Panc1 (cell line): ENCODE measurements at regions not wholly inside any gene's neighbourhood (a gene's known extent, or its start where the extent isn't known, plus 50 kb on each side); places are given as distances from the start of the nearest gene placed in this dataset.

Experiments
- ATAC-seq: fragments of 200-7000 bp; cut with Tn5 transposase; 2 replicates; pipeline ENCODE4 v1.9.1; 2020; ENCODE audit warnings: mild to moderate bottlenecking, moderate library complexity
- BruUV-seq: library from RNA; stranded (reverse); fragments of 400-500 nt; replicated peaks from 2 replicates; lab custom pipeline; 2021; lab: Mats Ljungman, UMichigan
- CTCF ChIA-PET: fragments of 300-600 bp; sonication (Branson Sonifier 250); formaldehyde crosslinking; loops from one replicate; lab custom pipeline; 2022; ENCODE audit warnings: antibody characterized with exemption; lab: Charles Lee
- POLR2A ChIA-PET: fragments of 300-600 bp; sonication (Branson Sonifier 250); formaldehyde crosslinking; loops from one replicate; lab custom pipeline; 2022; ENCODE audit warnings: antibody characterized with exemption; lab: Charles Lee
- DNase-seq: peaks from one replicate; pipeline ENCODE4 v3.0.0-alpha.2; 2010; ENCODE audit warnings: low read depth, low spot score
- H3K27ac ChIP-seq: 2 replicates; pipeline ENCODE4 v1.5.1; 2011; ENCODE audit warnings: mild to moderate bottlenecking, low read length, inconsistent platforms
- H3K27me3 ChIP-seq: fragments of 200-500 bp; sonication (Bioruptor generic); 2 replicates; pipeline ENCODE4 v1.6.0; 2014; ENCODE audit warnings: low read length, inconsistent platforms; ENCODE audit not compliant: control insufficient read depth, insufficient read depth
- H3K36me3 ChIP-seq: fragments of 200-500 bp; sonication (Bioruptor generic); 2 replicates; pipeline ENCODE4 v1.5.1; 2014; ENCODE audit warnings: inconsistent platforms, mild to moderate bottlenecking, low read length, moderate library complexity; ENCODE audit not compliant: control insufficient read depth, insufficient read depth
- H3K4me1 ChIP-seq: 2 replicates; pipeline ENCODE4 v1.5.1; 2011; ENCODE audit warnings: inconsistent platforms, mild to moderate bottlenecking, low read length, moderate library complexity; ENCODE audit not compliant: control insufficient read depth, insufficient read depth
- H3K4me3 ChIP-seq, 2 experiments: 2 replicates each; pipeline ENCODE4 v1.5.1; 2011 to 2012; ENCODE audit warnings: low read depth in 2 of 2, low read length in 2 of 2, mild to moderate bottlenecking in 2 of 2, inconsistent platforms in 1 of 2, moderate library complexity in 1 of 2
- H3K9me3 ChIP-seq: fragments of 200-500 bp; sonication (Bioruptor generic); 2 replicates; pipeline ENCODE4 v1.5.1; 2014; ENCODE audit warnings: low read depth, mild to moderate bottlenecking, inconsistent platforms, low read length, moderate library complexity; ENCODE audit not compliant: control insufficient read depth, insufficient read depth
- CTCF ChIP-seq: fragments of 450-650 bp; IDR thresholded peaks from 2 replicates; pipeline ENCODE4 v1.5.1; 2017; ENCODE audit warnings: mild to moderate bottlenecking
- POLR2AphosphoS5 ChIP-seq: IDR thresholded peaks from 2 replicates; pipeline ENCODE4 v1.6.1; 2012; ENCODE audit warnings: mild to moderate bottlenecking, low read depth, low read length, moderate library complexity
- SIN3A ChIP-seq: IDR thresholded peaks from 2 replicates; pipeline ENCODE4 v1.6.1; 2012; ENCODE audit warnings: low read depth, mild to moderate bottlenecking, low read length, moderate library complexity, borderline replicate concordance; ENCODE audit not compliant: insufficient read depth
- TCF7L2 ChIP-seq: IDR thresholded peaks from 2 replicates; pipeline ENCODE4 v1.6.1; 2011; ENCODE audit warnings: mild to moderate bottlenecking, low read depth, low read length, inconsistent platforms
- in situ Hi-C: cut with HindIII; loops from 2 replicates; pipeline ENCODE4 v1.10.0; 2016; ENCODE audit warnings: low sequenced_read_pairs, low pct_unique_long_range_greater_than_20kb
- intact Hi-C: fragments of 100-400 bp; cut with micrococcal nuclease; formaldehyde crosslinking; loops from one replicate; pipeline ENCODE4 v1.10.0; 2022; ENCODE audit not compliant: unreplicated experiment
- TF ChIP-seq, protein P1 (sequence below), 2 experiments: IDR thresholded peaks; 2 replicates each; pipeline ENCODE4 v1.6.1; 2011 to 2012; ENCODE audit warnings: low read depth in 2 of 2, control low read depth in 1 of 2, low read length in 1 of 2, mild to moderate bottlenecking in 1 of 2, moderate library complexity in 1 of 2; ENCODE audit not compliant: insufficient read depth in 1 of 2

- Histone ChIP-seq H3K4me1 (no peaks in the 10 kb centered on the region), H3K27me3 (no peaks in the 10 kb centered on the region), H3K9me3 (no peaks in the 10 kb centered on the region), H3K36me3 (no peaks in the 10 kb centered on the region), H3K4me3 (no peak overlapping the region), H3K27ac (no peak overlapping the region)
- no peak for DNase-seq
- ATAC-seq: no peak
- in situ Hi-C loops: no loop called here
- TF ChIP-seq CTCF: no peak
- TF ChIP-seq POLR2AphosphoS5: no peak
- no peak for TF ChIP-seq TCF7L2
- TF ChIP-seq, protein P1, sequence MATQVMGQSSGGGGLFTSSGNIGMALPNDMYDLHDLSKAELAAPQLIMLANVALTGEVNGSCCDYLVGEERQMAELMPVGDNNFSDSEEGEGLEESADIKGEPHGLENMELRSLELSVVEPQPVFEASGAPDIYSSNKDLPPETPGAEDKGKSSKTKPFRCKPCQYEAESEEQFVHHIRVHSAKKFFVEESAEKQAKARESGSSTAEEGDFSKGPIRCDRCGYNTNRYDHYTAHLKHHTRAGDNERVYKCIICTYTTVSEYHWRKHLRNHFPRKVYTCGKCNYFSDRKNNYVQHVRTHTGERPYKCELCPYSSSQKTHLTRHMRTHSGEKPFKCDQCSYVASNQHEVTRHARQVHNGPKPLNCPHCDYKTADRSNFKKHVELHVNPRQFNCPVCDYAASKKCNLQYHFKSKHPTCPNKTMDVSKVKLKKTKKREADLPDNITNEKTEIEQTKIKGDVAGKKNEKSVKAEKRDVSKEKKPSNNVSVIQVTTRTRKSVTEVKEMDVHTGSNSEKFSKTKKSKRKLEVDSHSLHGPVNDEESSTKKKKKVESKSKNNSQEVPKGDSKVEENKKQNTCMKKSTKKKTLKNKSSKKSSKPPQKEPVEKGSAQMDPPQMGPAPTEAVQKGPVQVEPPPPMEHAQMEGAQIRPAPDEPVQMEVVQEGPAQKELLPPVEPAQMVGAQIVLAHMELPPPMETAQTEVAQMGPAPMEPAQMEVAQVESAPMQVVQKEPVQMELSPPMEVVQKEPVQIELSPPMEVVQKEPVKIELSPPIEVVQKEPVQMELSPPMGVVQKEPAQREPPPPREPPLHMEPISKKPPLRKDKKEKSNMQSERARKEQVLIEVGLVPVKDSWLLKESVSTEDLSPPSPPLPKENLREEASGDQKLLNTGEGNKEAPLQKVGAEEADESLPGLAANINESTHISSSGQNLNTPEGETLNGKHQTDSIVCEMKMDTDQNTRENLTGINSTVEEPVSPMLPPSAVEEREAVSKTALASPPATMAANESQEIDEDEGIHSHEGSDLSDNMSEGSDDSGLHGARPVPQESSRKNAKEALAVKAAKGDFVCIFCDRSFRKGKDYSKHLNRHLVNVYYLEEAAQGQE (IDR thresholded peaks at IDR 0.05; ENCODE audit: insufficient read depth in 1 of 2, low read depth in 2 of 2, low read length in 1 of 2): no peak
- no peak for TF ChIP-seq SIN3A
- POLR2A ChIA-PET: no interaction called here
- CTCF ChIA-PET: no interaction called here
- intact Hi-C loops: no loop called here
- no TSS peak for BruUV-seq
Observed at GRCh38 chr4:157700898-157701694, 471.7 kb downstream of the GASK1B start.

DNA sequence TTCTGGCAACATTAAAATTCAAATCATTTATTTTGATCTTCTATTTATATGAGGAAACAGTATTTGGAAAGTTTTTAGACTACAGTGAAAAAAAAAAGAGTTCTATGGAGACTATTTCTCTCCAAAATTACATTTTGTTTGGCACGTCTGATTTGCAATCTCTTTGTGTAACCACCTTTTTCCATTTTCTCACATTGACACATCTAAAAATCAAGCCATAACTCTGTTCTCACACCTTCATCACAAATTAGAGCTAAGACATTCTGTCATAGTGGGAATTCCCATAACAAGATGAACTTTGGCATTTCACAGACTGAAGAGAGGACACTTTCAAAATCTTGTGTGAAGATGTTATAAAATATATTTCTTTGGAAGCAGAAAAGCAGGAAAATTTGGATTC, 468.9 kb downstream of the GRIA2 start:
- ATAC-seq: no peak
- no peak for TF ChIP-seq POLR2AphosphoS5
- TF ChIP-seq, protein P1 (IDR thresholded peaks at IDR 0.05; ENCODE audit: insufficient read depth in 1 of 2, low read depth in 2 of 2, low read length in 1 of 2): no peak
- no peak for TF ChIP-seq TCF7L2
- H3K4me1 ChIP-seq: no peaks in the 10 kb centered on the region
- no peak overlapping the region for H3K27ac ChIP-seq
- DNase-seq: no peak
- no peaks in the 10 kb centered on the region for H3K27me3 ChIP-seq
- intact Hi-C loops (no loop called here), in situ Hi-C loops (no loop called here)
- BruUV-seq: no TSS peak
- no peak overlapping the region for H3K4me3 ChIP-seq
- no peaks in the 10 kb centered on the region for H3K9me3 ChIP-seq
- H3K36me3 ChIP-seq: no peaks in the 10 kb centered on the region
- CTCF ChIA-PET: no interaction called here
- POLR2A ChIA-PET: no interaction called here
